Activated CD8-positive, alpha-beta T cell treated with anti-CD3 and anti-CD28 coated beads, Interleukin-2, amount 10 ng/mL, durations not matched to agents 7 days and 5 days (primary cell): ENCODE measurements at regions not wholly inside any gene's neighbourhood (a gene's known extent, or its start where the extent isn't known, plus 50 kb on each side); places are given as distances from the start of the nearest gene placed in this dataset.

ENCODE experiments used
- ATAC-seq: fragments of 150-1000 bp; cut with Tn5 transposase; one replicate; pipeline ENCODE4 v1.10.0; 2021; ENCODE audit warnings: moderate library complexity
- CTCF ChIA-PET: fragments of 350-600 bp; sonication (Branson Sonifier 250); formaldehyde crosslinking; loops from one replicate; lab custom pipeline; 2021; ENCODE audit warnings: antibody characterized with exemption; lab: Charles Lee
- POLR2A ChIA-PET: fragments of 350-600 bp; sonication (Branson Sonifier 250); formaldehyde crosslinking; loops from one replicate; lab custom pipeline; 2021; ENCODE audit warnings: antibody characterized with exemption; lab: Charles Lee
- DNase-seq: peaks from one replicate; pipeline ENCODE4 v3.0.0-alpha.2; 2020
- H3K27ac Mint-ChIP-seq: one replicate; pipeline ENCODE4 v1.8.0; 2021; ENCODE audit warnings: mild to moderate bottlenecking, mixed read lengths
- H3K27me3 Mint-ChIP-seq: one replicate; pipeline ENCODE4 v1.8.0; 2021; ENCODE audit warnings: low read depth, mixed read lengths
- H3K36me3 Mint-ChIP-seq: one replicate; pipeline ENCODE4 v1.8.0; 2021; ENCODE audit warnings: low read depth, mixed read lengths
- H3K4me1 Mint-ChIP-seq: one replicate; pipeline ENCODE4 v1.8.0; 2021; ENCODE audit warnings: low read depth, mixed read lengths
- H3K4me3 Mint-ChIP-seq: one replicate; pipeline ENCODE4 v1.8.0; 2021; ENCODE audit warnings: mild to moderate bottlenecking, mixed read lengths
- H3K9me3 Mint-ChIP-seq: one replicate; pipeline ENCODE4 v1.8.0; 2022; ENCODE audit warnings: mixed read lengths; ENCODE audit not compliant: insufficient read depth

DNA sequence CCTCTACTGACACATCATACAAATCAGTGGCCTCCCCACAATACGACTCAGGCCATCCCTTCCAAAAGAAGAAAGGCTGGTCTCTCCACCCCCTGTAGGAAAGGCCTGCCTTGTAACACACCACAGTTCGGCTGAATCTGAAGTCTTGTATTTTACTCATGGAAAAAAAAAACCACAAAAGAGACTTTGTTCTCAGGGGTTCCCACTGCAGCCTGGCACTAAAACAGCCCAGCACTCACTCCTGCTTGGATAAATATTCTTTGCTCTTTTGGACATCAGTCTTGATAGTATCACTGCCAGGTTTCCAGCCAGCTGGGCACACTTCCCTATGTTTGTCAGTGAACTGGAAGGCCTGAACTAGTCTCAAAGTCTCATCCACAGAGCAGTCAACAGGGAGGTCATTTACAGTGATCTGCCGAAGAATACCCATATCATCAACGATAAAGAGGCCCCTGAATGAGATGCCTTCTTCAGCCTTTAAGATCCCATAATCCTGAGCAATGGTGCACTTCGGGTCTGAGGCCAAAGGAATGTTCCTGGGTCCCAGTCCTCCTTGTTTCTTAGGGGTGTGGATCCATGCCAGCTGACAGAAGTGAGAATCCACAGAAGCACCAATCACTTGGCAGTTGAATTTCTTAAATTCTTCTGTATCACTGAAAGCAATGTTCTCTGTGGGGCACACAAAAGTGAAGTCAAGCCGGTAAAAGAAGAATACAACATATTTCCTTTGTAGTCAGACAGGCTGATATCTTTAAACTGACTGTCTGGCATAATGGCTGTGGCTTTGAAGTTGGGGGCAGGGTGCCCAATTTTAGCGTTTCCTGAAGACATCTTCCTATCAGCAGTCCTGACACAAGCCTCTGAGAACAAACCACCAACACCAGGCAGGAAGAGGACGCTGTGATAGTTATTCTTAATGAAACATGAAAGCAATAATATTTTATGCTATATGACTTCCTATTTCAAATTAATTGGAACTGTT lies 198.1 kb downstream of the LURAP1L start:
- no peak for ATAC-seq
- ChIA-PET POLR2A (no interaction called here), CTCF (no interaction called here)
- H3K9me3 Mint-ChIP-seq: no peaks in the 10 kb centered on the region
- no peaks in the 10 kb centered on the region for H3K4me1 Mint-ChIP-seq
- no peak overlapping the region for H3K27ac Mint-ChIP-seq
- no peaks in the 10 kb centered on the region for H3K36me3 Mint-ChIP-seq
- no peaks in the 10 kb centered on the region for H3K27me3 Mint-ChIP-seq
- H3K4me3 Mint-ChIP-seq: no peak overlapping the region
- no peak for DNase-seq

DNA sequence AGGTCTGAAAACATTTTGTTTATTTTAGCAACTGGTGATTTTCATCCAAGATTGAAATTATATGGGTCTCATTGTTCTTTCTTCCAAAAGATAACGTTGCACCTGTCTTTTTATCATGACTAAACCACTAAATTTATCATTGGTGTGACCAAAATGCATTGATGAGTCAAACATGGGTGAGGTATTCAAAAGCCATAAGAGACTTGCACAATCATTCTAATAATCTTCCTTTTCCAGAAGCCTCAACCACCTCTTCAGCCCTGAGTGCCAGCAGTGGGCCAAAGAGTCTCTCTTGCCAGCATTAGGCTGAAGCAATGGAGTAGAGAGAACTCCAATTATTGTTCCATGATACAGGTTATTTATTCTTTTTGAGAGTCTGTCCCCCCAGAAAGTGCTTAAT lies 198.9 kb downstream of the LURAP1L start:
- Mint-ChIP-seq H3K27ac (no peak overlapping the region), H3K9me3 (no peaks in the 10 kb centered on the region), H3K27me3 (no peaks in the 10 kb centered on the region), H3K36me3 (no peaks in the 10 kb centered on the region), H3K4me1 (no peaks in the 10 kb centered on the region), H3K4me3 (no peak overlapping the region)
- ATAC-seq (no peak), DNase-seq (no peak)
- ChIA-PET POLR2A (no interaction called here), CTCF (no interaction called here)

DNA sequence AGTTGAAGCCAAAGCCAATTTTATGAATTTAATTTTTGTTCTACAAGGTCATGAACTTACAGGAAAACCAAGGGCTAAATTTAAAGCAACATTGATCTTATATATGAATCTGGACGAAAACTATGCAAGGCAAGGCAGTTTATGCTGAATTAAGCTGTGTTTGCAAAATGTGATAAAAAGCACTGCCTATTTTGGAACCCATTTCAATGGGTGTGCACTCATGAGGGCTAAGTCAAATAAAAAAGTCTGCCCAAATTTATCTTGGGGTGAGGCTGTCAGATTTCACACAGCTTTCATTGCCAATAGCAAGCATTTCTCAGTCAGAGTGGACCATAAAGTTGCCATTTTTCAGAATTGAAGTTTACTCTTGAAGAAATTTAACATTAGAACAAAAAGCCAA lies 199.9 kb downstream of the LURAP1L start:
- Mint-ChIP-seq H3K9me3 (no peaks in the 10 kb centered on the region), H3K27ac (no peak overlapping the region), H3K36me3 (no peaks in the 10 kb centered on the region), H3K27me3 (no peaks in the 10 kb centered on the region), H3K4me1 (no peaks in the 10 kb centered on the region), H3K4me3 (no peak overlapping the region)
- no peak for ATAC-seq
- POLR2A ChIA-PET: no interaction called here
- CTCF ChIA-PET: no interaction called here
- no peak for DNase-seq

DNA sequence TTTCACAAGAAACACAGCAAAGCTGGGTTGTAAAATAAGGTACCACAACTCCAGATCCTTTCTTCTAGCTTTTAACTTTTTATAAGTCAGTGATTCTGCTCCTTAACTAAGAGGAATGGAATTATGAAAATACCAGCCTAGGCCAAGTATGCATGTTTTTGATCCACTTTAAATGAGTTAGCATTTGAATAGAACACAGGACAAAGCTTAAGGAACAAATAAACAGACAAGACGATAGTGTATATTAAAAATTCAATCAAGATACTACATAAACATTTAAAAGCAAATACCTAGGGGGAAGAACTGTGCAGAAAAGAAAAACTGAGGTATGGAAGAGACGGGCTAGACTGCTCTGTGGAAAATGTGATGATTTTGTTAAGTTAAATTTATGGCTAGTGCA lies 200.7 kb downstream of the LURAP1L start:
- ATAC-seq (no peak), DNase-seq (no peak)
- Mint-ChIP-seq H3K4me1 (no peaks in the 10 kb centered on the region), H3K27ac (no peak overlapping the region), H3K36me3 (no peaks in the 10 kb centered on the region), H3K9me3 (no peaks in the 10 kb centered on the region), H3K4me3 (no peak overlapping the region), H3K27me3 (no peaks in the 10 kb centered on the region)
- POLR2A ChIA-PET: no interaction called here
- CTCF ChIA-PET: no interaction called here

DNA sequence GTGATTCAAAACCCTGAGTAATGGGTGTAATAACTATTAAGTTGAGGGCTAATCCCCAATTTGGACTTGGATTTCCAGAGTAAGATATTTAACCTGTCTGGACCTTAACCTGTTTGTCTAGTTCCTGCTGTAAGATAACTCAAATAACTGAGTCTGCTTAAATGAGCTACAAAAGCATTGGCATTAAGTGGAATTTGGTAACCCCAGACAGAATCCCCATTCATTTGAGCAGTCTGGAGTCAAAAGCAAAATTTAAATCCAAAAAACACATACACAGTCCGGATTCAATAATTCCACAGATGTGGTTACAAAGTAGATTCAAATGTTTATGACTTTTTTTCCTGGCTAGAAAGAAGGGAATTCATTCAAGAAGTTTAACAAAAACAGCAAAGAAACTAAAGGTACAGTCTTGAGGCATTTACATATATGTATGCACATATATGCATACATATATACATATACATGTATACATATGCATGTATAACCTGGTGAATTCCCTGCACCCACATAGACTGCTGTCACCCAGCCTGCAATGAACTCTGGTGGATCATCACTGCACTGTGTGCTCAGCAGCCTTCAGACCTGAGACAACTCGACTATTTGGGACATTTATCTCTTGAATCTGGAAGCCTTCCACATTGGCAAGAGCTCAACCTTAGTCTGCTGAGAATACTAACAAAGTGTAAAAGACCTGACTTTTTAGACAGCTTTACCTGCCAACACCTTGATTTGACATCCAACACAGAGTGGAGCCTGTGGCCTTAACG lies 205.4 kb downstream of the LURAP1L start:
- no peak overlapping the region for H3K27ac Mint-ChIP-seq
- POLR2A ChIA-PET: no interaction called here

DNA sequence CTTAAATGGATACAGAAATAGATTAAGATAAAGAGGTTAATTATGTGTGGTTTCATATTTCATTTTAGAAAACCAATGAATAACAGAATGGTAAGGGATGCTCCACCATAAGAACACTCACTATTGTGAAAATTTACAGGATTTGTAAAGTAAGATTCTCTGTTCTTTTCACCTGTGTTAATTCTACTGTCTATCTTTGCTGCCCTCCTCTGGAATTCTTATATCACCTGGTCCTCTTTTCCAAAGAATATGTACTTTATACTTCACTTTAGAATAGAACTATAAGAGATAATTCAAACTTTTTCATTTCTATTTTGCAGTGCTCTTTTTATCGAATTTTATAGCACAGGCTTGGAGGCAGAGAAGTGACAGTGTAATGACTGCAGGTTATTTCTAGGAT lies 213.4 kb downstream of the LURAP1L start:
- H3K27me3 Mint-ChIP-seq: no peaks in the 10 kb centered on the region
- H3K9me3 Mint-ChIP-seq: peaks cover 7% of the 10 kb centered on the region
- no peak overlapping the region for H3K27ac Mint-ChIP-seq
- POLR2A ChIA-PET: no interaction called here
- H3K4me3 Mint-ChIP-seq: no peak overlapping the region
- CTCF ChIA-PET: no interaction called here
- H3K36me3 Mint-ChIP-seq: no peaks in the 10 kb centered on the region
- no peaks in the 10 kb centered on the region for H3K4me1 Mint-ChIP-seq
- DNase-seq (no peak), ATAC-seq (no peak)

More for the DNA sequence above, 205.4 kb downstream of the LURAP1L start:
- Mint-ChIP-seq H3K9me3 (no peaks in the 10 kb centered on the region), H3K4me3 (no peak overlapping the region), H3K4me1 (no peaks in the 10 kb centered on the region), H3K27me3 (no peaks in the 10 kb centered on the region), H3K36me3 (no peaks in the 10 kb centered on the region)
- no peak for DNase-seq
- ATAC-seq: no peak
- CTCF ChIA-PET: no interaction called here

DNA sequence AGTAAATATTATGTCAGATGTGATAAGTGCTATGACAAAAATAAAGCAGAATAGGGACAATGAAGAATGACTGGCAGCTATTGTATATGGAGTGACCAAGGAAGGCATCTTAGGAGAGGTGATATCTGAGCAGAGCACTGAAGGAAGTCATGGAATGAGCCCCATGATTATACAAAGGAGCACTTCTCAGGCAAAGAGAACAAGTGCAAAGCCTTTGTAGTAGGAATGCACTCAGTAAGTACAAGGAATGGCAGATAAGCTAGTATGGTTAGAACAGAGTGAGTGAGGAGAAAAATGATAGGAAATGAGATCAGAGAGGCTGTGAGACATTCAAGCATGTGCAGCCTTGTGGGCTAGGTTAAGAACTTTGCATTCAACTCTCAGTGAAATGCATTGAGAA lies 214.8 kb downstream of the LURAP1L start:
- Mint-ChIP-seq H3K27ac (no peak overlapping the region), H3K9me3 (peaks cover 7% of the 10 kb centered on the region), H3K27me3 (no peaks in the 10 kb centered on the region), H3K36me3 (no peaks in the 10 kb centered on the region), H3K4me1 (no peaks in the 10 kb centered on the region), H3K4me3 (no peak overlapping the region)
- ATAC-seq (no peak), DNase-seq (no peak)
- POLR2A ChIA-PET: no interaction called here
- CTCF ChIA-PET: no interaction called here

DNA sequence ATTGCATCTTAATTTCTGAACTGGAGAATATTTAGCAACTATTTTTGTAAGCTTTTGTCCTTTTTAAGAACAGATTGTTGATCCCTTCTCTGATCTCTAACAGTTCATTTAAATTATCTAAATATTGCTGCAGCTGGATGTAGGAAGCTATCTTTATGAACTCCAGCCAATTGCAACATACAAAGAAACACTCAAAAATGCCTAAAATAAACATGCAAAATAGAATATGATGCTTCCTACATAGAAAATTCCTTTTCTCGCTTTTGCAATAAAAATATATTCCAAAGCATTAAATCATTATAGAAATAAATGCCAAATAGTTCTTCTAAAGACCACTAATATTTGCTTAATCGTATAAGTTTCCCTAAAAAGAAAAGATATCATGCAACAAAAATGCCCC lies 218.6 kb downstream of the LURAP1L start:
- ChIA-PET CTCF (no interaction called here), POLR2A (no interaction called here)
- no peaks in the 10 kb centered on the region for H3K36me3 Mint-ChIP-seq
- ATAC-seq (no peak), DNase-seq (no peak)
- H3K27me3 Mint-ChIP-seq: no peaks in the 10 kb centered on the region
- H3K9me3 Mint-ChIP-seq: peaks cover 7% of the 10 kb centered on the region
- H3K4me1 Mint-ChIP-seq: no peaks in the 10 kb centered on the region
- no peak overlapping the region for H3K4me3 Mint-ChIP-seq
- H3K27ac Mint-ChIP-seq: no peak overlapping the region

DNA sequence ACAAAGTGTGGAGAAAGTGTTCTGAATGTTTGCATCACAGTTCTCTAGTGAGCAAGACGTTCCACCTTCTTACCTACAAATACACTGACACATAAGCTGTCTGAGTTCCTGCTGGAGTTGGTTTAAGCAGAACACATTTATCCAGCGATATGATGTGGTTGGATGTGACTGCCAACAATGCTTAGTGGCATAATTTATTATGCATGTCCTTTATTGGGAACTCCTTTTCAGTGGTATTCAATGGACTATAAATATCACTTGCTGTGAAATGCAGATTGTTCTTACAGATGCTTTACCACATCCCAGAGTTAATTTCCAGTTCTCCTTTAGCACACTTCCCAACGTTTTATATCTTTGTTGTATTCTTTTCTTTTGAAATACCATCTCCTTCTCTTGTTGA lies 222.2 kb downstream of the LURAP1L start:
- CTCF ChIA-PET: no interaction called here
- no peak for ATAC-seq
- Mint-ChIP-seq H3K27me3 (no peaks in the 10 kb centered on the region), H3K4me3 (no peak overlapping the region), H3K4me1 (no peaks in the 10 kb centered on the region), H3K36me3 (no peaks in the 10 kb centered on the region), H3K27ac (no peak overlapping the region), H3K9me3 (no peaks in the 10 kb centered on the region)
- POLR2A ChIA-PET: no interaction called here
- DNase-seq: no peak

DNA sequence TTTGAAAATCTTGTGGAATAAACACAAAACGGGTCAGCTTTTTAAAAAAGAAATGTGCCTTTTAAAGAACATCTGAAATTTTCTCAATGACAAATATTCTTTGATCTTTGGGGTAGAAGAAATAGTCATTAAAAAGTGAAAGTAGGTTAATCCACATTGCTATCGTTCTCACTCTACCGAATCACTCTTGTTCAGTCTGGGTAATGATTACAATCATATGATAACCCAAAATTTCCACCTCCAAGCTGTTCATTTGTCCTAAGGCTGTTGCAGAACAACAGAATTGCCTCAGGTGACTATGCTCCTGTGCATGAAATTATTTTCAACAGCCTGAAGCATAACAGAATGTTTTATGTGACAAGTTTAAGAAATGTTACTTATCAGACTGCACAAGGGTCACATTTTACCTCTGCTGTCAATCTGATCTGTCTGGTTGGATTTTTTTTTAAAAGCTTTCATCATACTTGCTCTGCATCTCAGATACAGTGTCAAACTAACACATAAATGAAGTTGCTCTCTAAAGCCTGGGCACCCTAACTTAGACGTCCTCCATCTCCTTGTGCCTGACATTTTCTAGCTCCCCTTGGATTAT lies 227.3 kb downstream of the LURAP1L start:
- ATAC-seq (no peak), DNase-seq (no peak)
- H3K4me3 Mint-ChIP-seq: no peak overlapping the region
- no peaks in the 10 kb centered on the region for H3K4me1 Mint-ChIP-seq
- no peaks in the 10 kb centered on the region for H3K36me3 Mint-ChIP-seq
- peaks cover 3% of the 10 kb centered on the region for H3K9me3 Mint-ChIP-seq
- no peaks in the 10 kb centered on the region for H3K27me3 Mint-ChIP-seq
- no peak overlapping the region for H3K27ac Mint-ChIP-seq
- ChIA-PET CTCF (no interaction called here), POLR2A (no interaction called here)

DNA sequence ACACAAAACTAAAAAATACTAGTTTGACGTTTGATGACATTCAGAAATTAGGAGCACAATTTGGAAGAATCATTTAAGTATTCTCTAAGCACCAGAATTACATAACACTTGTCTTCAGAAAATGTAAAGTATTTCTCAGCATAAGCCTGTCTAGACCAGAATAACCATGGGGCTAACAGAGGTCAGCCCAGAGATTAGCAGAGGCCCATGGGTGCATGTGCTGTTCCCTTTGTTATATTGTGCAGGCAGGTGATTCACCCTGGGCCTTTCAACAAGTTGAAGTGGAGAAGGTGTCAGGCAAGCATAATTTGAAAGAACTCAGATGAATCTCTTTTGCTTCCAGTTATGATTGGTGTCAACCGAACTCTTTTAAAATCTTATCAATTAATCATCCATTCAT lies 227.9 kb downstream of the LURAP1L start:
- H3K27me3 Mint-ChIP-seq: no peaks in the 10 kb centered on the region
- peaks cover 3% of the 10 kb centered on the region for H3K9me3 Mint-ChIP-seq
- no peaks in the 10 kb centered on the region for H3K4me1 Mint-ChIP-seq
- ChIA-PET POLR2A (no interaction called here), CTCF (no interaction called here)
- H3K27ac Mint-ChIP-seq: no peak overlapping the region
- H3K36me3 Mint-ChIP-seq: no peaks in the 10 kb centered on the region
- no peak for ATAC-seq
- H3K4me3 Mint-ChIP-seq: no peak overlapping the region
- DNase-seq: no peak

DNA sequence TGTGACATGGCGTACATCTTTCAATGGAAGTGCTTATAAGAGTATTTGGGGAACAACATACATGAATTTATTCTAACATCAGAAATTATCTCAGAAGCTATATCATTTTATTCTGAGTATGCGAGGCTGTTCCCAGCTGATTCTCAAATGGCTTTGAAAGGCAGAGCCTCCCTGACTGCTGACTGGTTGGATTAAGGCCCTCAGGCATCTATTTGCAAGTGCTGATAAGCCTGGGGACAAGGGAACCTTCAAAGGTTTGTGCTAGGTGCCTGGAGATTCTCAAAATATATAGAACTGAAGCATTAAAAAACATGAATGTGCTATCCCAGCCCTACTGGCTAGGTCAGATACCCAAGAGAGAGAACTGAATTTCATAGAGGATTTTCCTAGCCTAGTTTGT lies 235.1 kb downstream of the LURAP1L start:
- CTCF ChIA-PET: no interaction called here
- H3K27me3 Mint-ChIP-seq: no peaks in the 10 kb centered on the region
- DNase-seq (no peak), ATAC-seq (no peak)
- no peak overlapping the region for H3K27ac Mint-ChIP-seq
- H3K9me3 Mint-ChIP-seq: peaks cover 3% of the 10 kb centered on the region
- H3K36me3 Mint-ChIP-seq: no peaks in the 10 kb centered on the region
- POLR2A ChIA-PET: no interaction called here
- no peaks in the 10 kb centered on the region for H3K4me1 Mint-ChIP-seq
- no peak overlapping the region for H3K4me3 Mint-ChIP-seq
